HCT116 (cell line): ENCODE measurements at regions not wholly inside any gene's neighbourhood (a gene's known extent, or its start where the extent isn't known, plus 50 kb on each side); places are given as distances from the start of the nearest gene placed in this dataset.
A peak's percentile ranks its signal among the peaks of the same experiment; 100 is the strongest.

Source experiments
- ATAC-seq: fragments of 200-7000 bp; cut with Tn5 transposase; 2 replicates; pipeline ENCODE4 v1.9.1; 2020; ENCODE audit warnings: mild to moderate bottlenecking, moderate library complexity
- BruUV-seq: library from RNA; stranded (reverse); fragments of 400-500 nt; replicated peaks from 2 replicates; lab custom pipeline; 2021; lab: Mats Ljungman, UMichigan
- CTCF ChIA-PET: fragments of 300-600 bp; sonication (Branson Sonifier 250); formaldehyde crosslinking; loops from one replicate; lab custom pipeline; 2021; ENCODE audit warnings: antibody characterized with exemption; lab: Charles Lee
- POLR2A ChIA-PET: fragments of 300-600, 350-600 bp; sonication (Branson Sonifier 250); formaldehyde crosslinking; loops from one replicate; lab custom pipeline; 2021; ENCODE audit warnings: antibody characterized with exemption; lab: Charles Lee
- RAD21 ChIA-PET, 2 experiments: fragments of 300-600 bp; sonication (Branson Sonifier 250); formaldehyde crosslinking; loops; one replicate each; lab custom pipeline; 2023; ENCODE audit warnings: low total read pairs in 2 of 2; ENCODE audit not compliant: uncharacterized antibody in 2 of 2, unreplicated experiment in 2 of 2, low non-redundant PET in 1 of 2; lab: Charles Lee
- DNase-seq: peaks from one replicate; pipeline ENCODE4 v3.0.0-alpha.2; 2010; ENCODE audit warnings: low read depth, low spot score
- H2AFZ ChIP-seq: fragments of 200-600 bp; shearing (Covaris generic), sonication (generic); 2 replicates; pipeline ENCODE4 v1.6.1; 2017; ENCODE audit warnings: low read depth, mixed run types, mixed read lengths, antibody characterized with exemption, low read length; ENCODE audit not compliant: poor library complexity, severe bottlenecking
- H3K27ac ChIP-seq: 2 replicates; pipeline ENCODE4 v1.5.1; 2012; ENCODE audit warnings: low read depth, low read length
- H3K27me3 ChIP-seq: fragments of 200-600 bp; sonication (generic); 2 replicates; pipeline ENCODE4 v1.6.1; 2016; ENCODE audit warnings: mixed run types, low read length, mixed read lengths; ENCODE audit not compliant: insufficient read depth
- H3K36me3 ChIP-seq, 2 experiments: fragments of 200-500 bp in 1 of 2; fragments of 200-600 bp in 1 of 2; sonication (Bioruptor generic) in 1 of 2; sonication (generic) in 1 of 2; 2 replicates each; pipeline versions ENCODE4 v1.5.1 to v1.6.1; 2014 to 2016; ENCODE audit warnings: low read length in 2 of 2, inconsistent platforms in 1 of 2, mixed read lengths in 1 of 2, mixed run types in 1 of 2; ENCODE audit not compliant: insufficient read depth in 2 of 2, control insufficient read depth in 1 of 2
- H3K4me1 ChIP-seq, 2 experiments: fragments of 200-600 bp in 1 of 2; sonication (generic) in 1 of 2; 2 replicates each; pipeline versions ENCODE4 v1.5.1 to v1.6.1; 2012 to 2017; ENCODE audit warnings: low read length in 2 of 2, inconsistent platforms in 1 of 2, mild to moderate bottlenecking in 1 of 2, mixed read lengths in 1 of 2, mixed run types in 1 of 2, moderate library complexity in 1 of 2; ENCODE audit not compliant: insufficient read depth in 2 of 2, control insufficient read depth in 1 of 2
- H3K4me2 ChIP-seq: fragments of 200-600 bp; sonication (generic); 2 replicates; pipeline ENCODE4 v1.6.1; 2017; ENCODE audit warnings: mixed run types, low read length, mixed read lengths
- H3K4me3 ChIP-seq, 2 experiments: fragments of 200-600 bp in 1 of 2; sonication (generic) in 1 of 2; replicated peaks in 1 of 2; 2 replicates each; pipeline ENCODE4 v1.5.1; 2011 to 2016; ENCODE audit warnings: low read length in 2 of 2, control low read depth in 1 of 2, low read depth in 1 of 2, mild to moderate bottlenecking in 1 of 2, mixed read lengths in 1 of 2, mixed run types in 1 of 2
- H3K79me2 ChIP-seq: fragments of 200-600 bp; sonication (generic); 2 replicates; pipeline ENCODE4 v1.6.1; 2017; ENCODE audit warnings: mild to moderate bottlenecking, mixed run types, low read length, moderate library complexity, mixed read lengths; ENCODE audit not compliant: insufficient read depth
- H3K9ac ChIP-seq: fragments of 200-600 bp; sonication (generic); 2 replicates; pipeline ENCODE4 v1.6.1; 2016; ENCODE audit warnings: low read length, mixed read lengths
- H3K9me2 ChIP-seq: fragments of 200-600 bp; sonication (generic), shearing (Covaris generic); 2 replicates; pipeline ENCODE4 v1.6.1; 2017; ENCODE audit warnings: mixed run types, mild to moderate bottlenecking, moderate library complexity; ENCODE audit not compliant: insufficient read depth
- H3K9me3 ChIP-seq, 2 experiments: fragments of 200-500 bp in 1 of 2; fragments of 200-600 bp in 1 of 2; sonication (Bioruptor generic) in 1 of 2; sonication (generic) in 1 of 2; 2 replicates each; pipeline ENCODE4 v1.6.1; 2014 to 2017; ENCODE audit warnings: low read length in 2 of 2, mixed read lengths in 2 of 2, inconsistent platforms in 1 of 2, low read depth in 1 of 2, mild to moderate bottlenecking in 1 of 2, mixed run types in 1 of 2, moderate library complexity in 1 of 2; ENCODE audit not compliant: control insufficient read depth in 1 of 2, insufficient read depth in 1 of 2
- H4K20me1 ChIP-seq: fragments of 200-600 bp; sonication (generic), shearing (Covaris generic); 2 replicates; pipeline ENCODE4 v1.6.1; 2017; ENCODE audit warnings: mixed run types, mild to moderate bottlenecking, moderate library complexity; ENCODE audit not compliant: insufficient read depth
- CBX3 ChIP-seq: IDR thresholded peaks from 2 replicates; pipeline ENCODE4 v1.6.1; 2012; ENCODE audit warnings: low read depth
- CTCF ChIP-seq, 3 experiments: fragments of 200-600 bp in 1 of 3; sonication (generic) in 1 of 3; IDR thresholded peaks in 2 of 3; conservative IDR thresholded peaks in 1 of 3; 2 replicates each; pipeline ENCODE4 v1.5.1; 2012 to 2017; ENCODE audit warnings: low read depth in 2 of 3, low read length in 2 of 3, antibody characterized with exemption in 1 of 3, borderline replicate concordance in 1 of 3, control low read depth in 1 of 3, mild to moderate bottlenecking in 1 of 3, mixed read lengths in 1 of 3, mixed run types in 1 of 3, moderate library complexity in 1 of 3; ENCODE audit not compliant: insufficient read depth in 1 of 3
- EGR1 ChIP-seq: IDR thresholded peaks from 2 replicates; pipeline ENCODE4 v1.6.1; 2012; ENCODE audit warnings: low read depth
- ELF1 ChIP-seq: IDR thresholded peaks from 2 replicates; pipeline ENCODE4 v1.6.1; 2012; ENCODE audit warnings: low read depth, borderline replicate concordance
- EZH2phosphoT487 ChIP-seq: fragments of 200-600 bp; IDR thresholded peaks from 2 replicates; pipeline ENCODE4 v1.6.1; 2018; ENCODE audit warnings: antibody characterized with exemption, borderline replicate concordance
- FOSL1 ChIP-seq: IDR thresholded peaks from 2 replicates; pipeline ENCODE4 v1.6.1; 2012; ENCODE audit warnings: low read depth
- JUND ChIP-seq: IDR thresholded peaks from 2 replicates; pipeline ENCODE4 v1.6.1; 2012
- MAX ChIP-seq: IDR thresholded peaks from 2 replicates; pipeline ENCODE4 v1.6.1; 2012
- POLR2A ChIP-seq: IDR thresholded peaks from 2 replicates; pipeline ENCODE4 v1.7.0; 2011; ENCODE audit warnings: borderline replicate concordance; ENCODE audit not compliant: insufficient read depth, insufficient read length; ENCODE audit errors: extremely low read depth
- POLR2AphosphoS5 ChIP-seq: IDR thresholded peaks from 2 replicates; pipeline ENCODE4 v1.6.1; 2011; ENCODE audit warnings: mild to moderate bottlenecking, low read depth, low read length, moderate library complexity
- RAD21 ChIP-seq: IDR thresholded peaks from 2 replicates; pipeline ENCODE4 v1.6.1; 2012; ENCODE audit warnings: low read depth, mild to moderate bottlenecking
- SIN3A ChIP-seq: IDR thresholded peaks from 2 replicates; pipeline ENCODE4 v1.6.1; 2012; ENCODE audit warnings: low read depth
- SP1 ChIP-seq: IDR thresholded peaks from 2 replicates; pipeline ENCODE4 v1.6.1; 2012; ENCODE audit warnings: low read depth
- TCF7L2 ChIP-seq: IDR thresholded peaks from 2 replicates; pipeline ENCODE4 v1.7.0; 2011; ENCODE audit warnings: borderline replicate concordance, inconsistent platforms; ENCODE audit not compliant: insufficient read depth, insufficient read length; ENCODE audit errors: extremely low read depth
- YY1 ChIP-seq: IDR thresholded peaks from 2 replicates; pipeline ENCODE4 v1.6.1; 2011; ENCODE audit warnings: low read length, low read depth, moderate library complexity, mild to moderate bottlenecking; ENCODE audit not compliant: insufficient replicate concordance; ENCODE audit errors: extremely low read depth
- ZBTB33 ChIP-seq: IDR thresholded peaks from 2 replicates; pipeline ENCODE4 v1.6.1; 2011; ENCODE audit warnings: mild to moderate bottlenecking, low read length, moderate library complexity; ENCODE audit not compliant: insufficient replicate concordance; ENCODE audit errors: extremely low read depth
- ZFX ChIP-seq: fragments of 450-650 bp; IDR thresholded peaks from 2 replicates; pipeline ENCODE4 v1.6.1; 2017
- ZNF274 ChIP-seq: fragments of 200-500 bp; sonication (Bioruptor generic); IDR thresholded peaks from 2 replicates; pipeline ENCODE4 v1.6.1; 2014; ENCODE audit warnings: mild to moderate bottlenecking, low read depth, low read length, inconsistent platforms
- intact Hi-C: fragments of 100-400 bp; cut with micrococcal nuclease; formaldehyde crosslinking; loops from 2 replicates; pipeline ENCODE4 v1.10.0; 2022

- Histone ChIP-seq H3K9me2 (no peaks in the 10 kb centered on the region), H3K79me2 (no peaks in the 10 kb centered on the region), H3K4me3 (no peak overlapping the region), H3K4me2 (no peak overlapping the region), H3K27me3 (no peaks in the 10 kb centered on the region), H4K20me1 (no peaks in the 10 kb centered on the region), H3K36me3 (no peaks in the 10 kb centered on the region), H2AFZ (no peak overlapping the region), H3K27ac (no peak overlapping the region), H3K4me1 (no peaks in the 10 kb centered on the region), H3K9me3 (no peaks in the 10 kb centered on the region), H3K9ac (no peak overlapping the region)
- intact Hi-C loops = loop anchor here (10.0 kb wide), 1 partner anchor 630 kb away; no protein-coding TSS in a partner anchor
- 0 out of 2 replicates have a peak, but pooled peaks have one; percentile 32 for ATAC-seq
- DNase-seq = no peak
- ChIA-PET CTCF (no interaction called here), POLR2A (no interaction called here), RAD21 (no interaction called here)
- TF ChIP-seq JUND (no peak), ZFX (no peak), MAX (no peak), POLR2A (no peak), EZH2phosphoT487 (no peak), SIN3A (no peak), ELF1 (no peak), FOSL1 (no peak), POLR2AphosphoS5 (no peak), SP1 (no peak), ZBTB33 (no peak), YY1 (no peak), EGR1 (no peak), CBX3 (no peak), ZNF274 (no peak), TCF7L2 (no peak), RAD21 (peak; percentile 52), CTCF (IDR thresholded peaks at IDR 0.05 in 2 of 3, conservative IDR thresholded peaks at IDR 0.05 in 1 of 3; ENCODE audit: borderline replicate concordance in 1 of 3, insufficient read depth in 1 of 3, low read depth in 2 of 3, low read length in 2 of 3) (peak in 1 of 3 experiments; percentile 14; a peak in 1 of 6 replicates)
- BruUV-seq = no TSS peak
Observed at GRCh38 chr12:90274407-90274806, 565.8 kb upstream of the ATP2B1 start.
